HFFc6 (cell line): ENCODE measurements at regions not wholly inside any gene's neighbourhood (a gene's known extent, or its start where the extent isn't known, plus 50 kb on each side); places are given as distances from the start of the nearest gene placed in this dataset.

Experiments
- DNase-seq: peaks from one replicate; pipeline ENCODE4 v3.0.0-alpha.2; 2018
- H3K27ac Mint-ChIP-seq: 2 replicates; pipeline ENCODE4 v1.8.0; 2020; ENCODE audit warnings: mild to moderate bottlenecking, mixed read lengths
- H3K27me3 Mint-ChIP-seq: 2 replicates; pipeline ENCODE4 v1.8.0; 2021; ENCODE audit warnings: mild to moderate bottlenecking, moderate library complexity, mixed read lengths; ENCODE audit not compliant: insufficient read depth
- H3K36me3 Mint-ChIP-seq: 2 replicates; pipeline ENCODE4 v1.8.0; 2021; ENCODE audit warnings: low read depth, mixed read lengths
- H3K4me1 Mint-ChIP-seq: 2 replicates; pipeline ENCODE4 v1.8.0; 2020; ENCODE audit warnings: low read depth, mixed read lengths
- H3K4me3 Mint-ChIP-seq: 2 replicates; pipeline ENCODE4 v1.8.0; 2020; ENCODE audit warnings: mild to moderate bottlenecking, moderate library complexity, mixed read lengths
- H3K9me3 Mint-ChIP-seq: 2 replicates; pipeline ENCODE4 v1.8.0; 2020; ENCODE audit warnings: mild to moderate bottlenecking, mixed read lengths
- TF ChIP-seq, protein P1 (sequence below): fragments of 200-600 bp; sonication (generic); IDR thresholded peaks from 2 replicates; pipeline ENCODE4 v1.5.0; 2021; ENCODE audit warnings: antibody characterized with exemption, mild to moderate bottlenecking

DNA sequence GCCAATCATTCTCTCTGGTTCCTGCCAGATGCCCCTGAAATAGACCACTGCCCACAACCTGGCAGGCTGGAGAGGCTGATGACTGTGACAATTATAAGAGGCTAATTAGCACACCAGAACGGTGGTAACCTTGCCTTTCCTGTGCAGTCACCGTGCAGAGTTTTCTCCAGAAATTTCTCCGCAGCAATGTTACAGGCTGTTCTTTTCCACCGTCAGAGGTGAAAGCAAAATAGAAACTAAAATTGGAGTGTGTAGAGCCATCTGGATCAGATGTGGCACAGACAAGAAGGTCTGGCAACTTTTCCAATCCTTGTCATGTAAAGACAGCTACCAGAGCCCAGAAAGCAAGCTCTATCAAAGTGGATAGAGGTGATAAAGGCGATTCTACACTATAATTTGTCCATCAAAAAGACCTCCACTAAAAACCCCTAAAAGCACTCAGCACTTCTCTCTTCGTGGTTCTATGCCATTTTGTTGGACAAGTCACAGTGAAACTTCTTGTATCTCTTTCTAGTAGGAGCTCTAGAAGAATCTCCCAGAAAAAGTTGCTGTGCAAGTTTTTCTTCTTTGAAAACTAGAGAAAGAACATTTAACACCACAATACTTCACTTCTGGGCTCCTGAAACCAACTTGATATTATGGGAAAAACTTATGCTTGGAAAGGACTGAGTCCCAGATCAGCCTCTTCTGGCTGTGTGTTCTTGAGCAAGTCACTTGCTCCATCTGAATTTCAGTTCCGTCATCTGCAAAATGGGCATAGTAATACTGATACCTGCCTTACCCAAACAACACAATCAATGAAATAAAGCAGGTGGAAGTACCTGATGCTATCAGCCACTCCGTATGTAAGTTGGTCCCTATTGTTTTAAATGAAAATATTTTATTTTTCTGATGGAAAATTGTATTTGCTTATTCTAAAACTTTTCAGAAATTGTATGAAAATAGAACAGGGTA is 295.6 kb upstream of the DLGAP1 start:
- Mint-ChIP-seq H3K27ac (no peak overlapping the region), H3K27me3 (no peaks in the 10 kb centered on the region; the same call in 1 of the 2 replicates), H3K4me1 (no peaks in the 10 kb centered on the region), H3K9me3 (peaks cover 55% of the 10 kb centered on the region), H3K36me3 (no peaks in the 10 kb centered on the region), H3K4me3 (no peak overlapping the region)
- no peak for DNase-seq
- TF ChIP-seq, protein P1, sequence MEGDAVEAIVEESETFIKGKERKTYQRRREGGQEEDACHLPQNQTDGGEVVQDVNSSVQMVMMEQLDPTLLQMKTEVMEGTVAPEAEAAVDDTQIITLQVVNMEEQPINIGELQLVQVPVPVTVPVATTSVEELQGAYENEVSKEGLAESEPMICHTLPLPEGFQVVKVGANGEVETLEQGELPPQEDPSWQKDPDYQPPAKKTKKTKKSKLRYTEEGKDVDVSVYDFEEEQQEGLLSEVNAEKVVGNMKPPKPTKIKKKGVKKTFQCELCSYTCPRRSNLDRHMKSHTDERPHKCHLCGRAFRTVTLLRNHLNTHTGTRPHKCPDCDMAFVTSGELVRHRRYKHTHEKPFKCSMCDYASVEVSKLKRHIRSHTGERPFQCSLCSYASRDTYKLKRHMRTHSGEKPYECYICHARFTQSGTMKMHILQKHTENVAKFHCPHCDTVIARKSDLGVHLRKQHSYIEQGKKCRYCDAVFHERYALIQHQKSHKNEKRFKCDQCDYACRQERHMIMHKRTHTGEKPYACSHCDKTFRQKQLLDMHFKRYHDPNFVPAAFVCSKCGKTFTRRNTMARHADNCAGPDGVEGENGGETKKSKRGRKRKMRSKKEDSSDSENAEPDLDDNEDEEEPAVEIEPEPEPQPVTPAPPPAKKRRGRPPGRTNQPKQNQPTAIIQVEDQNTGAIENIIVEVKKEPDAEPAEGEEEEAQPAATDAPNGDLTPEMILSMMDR = no peak

DNA sequence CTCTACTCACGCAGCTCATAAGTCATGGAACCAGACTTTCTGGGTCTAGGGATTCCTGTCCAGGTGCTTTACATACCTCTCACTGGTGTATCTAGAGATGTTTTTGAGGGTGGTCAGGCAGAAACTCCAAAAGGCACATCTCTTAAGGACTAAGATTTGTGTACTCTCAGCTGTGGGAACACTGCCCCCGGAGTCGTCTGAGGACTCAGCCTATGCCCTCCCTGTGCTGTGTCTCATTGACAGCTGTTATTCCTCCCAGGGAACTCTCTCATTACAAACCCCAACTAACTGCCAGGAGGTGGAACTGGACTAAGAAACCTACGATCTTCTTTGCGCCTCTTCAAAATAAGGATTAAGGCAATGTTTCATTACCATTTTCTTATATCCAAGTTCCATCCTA is 293.9 kb upstream of the DLGAP1 start:
- Mint-ChIP-seq H3K27ac (no peak overlapping the region), H3K4me3 (no peak overlapping the region), H3K36me3 (no peaks in the 10 kb centered on the region), H3K4me1 (no peaks in the 10 kb centered on the region), H3K9me3 (peaks cover 56% of the 10 kb centered on the region), H3K27me3 (no peaks in the 10 kb centered on the region; the same call in 1 of the 2 replicates)
- no peak for DNase-seq
- TF ChIP-seq, protein P1 = no peak

DNA sequence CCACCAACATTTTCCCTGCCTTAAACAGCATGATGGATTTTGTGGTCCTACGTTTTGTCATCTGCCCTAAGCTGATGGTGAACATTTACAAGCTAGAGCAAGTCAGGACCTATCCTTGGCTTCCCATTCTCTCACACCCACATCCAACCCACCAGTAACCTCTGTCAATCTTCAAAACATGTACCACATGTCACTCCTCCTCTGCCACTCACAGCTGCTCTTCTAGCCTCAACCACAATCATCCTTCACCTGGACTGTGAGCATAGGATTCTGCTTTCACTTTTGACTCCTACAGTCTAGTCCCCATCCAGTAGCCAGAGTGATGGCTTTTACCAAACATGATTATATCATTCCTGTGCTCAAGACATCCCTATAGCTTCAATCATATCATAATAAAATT is 279.8 kb upstream of the DLGAP1 start:
- Mint-ChIP-seq H3K27me3 (no peaks in the 10 kb centered on the region), H3K4me1 (no peaks in the 10 kb centered on the region), H3K9me3 (peaks cover 60% of the 10 kb centered on the region), H3K27ac (no peak overlapping the region), H3K36me3 (peaks cover 5% of the 10 kb centered on the region), H3K4me3 (no peak overlapping the region)
- TF ChIP-seq, protein P1 = no peak
- DNase-seq = no peak

DNA sequence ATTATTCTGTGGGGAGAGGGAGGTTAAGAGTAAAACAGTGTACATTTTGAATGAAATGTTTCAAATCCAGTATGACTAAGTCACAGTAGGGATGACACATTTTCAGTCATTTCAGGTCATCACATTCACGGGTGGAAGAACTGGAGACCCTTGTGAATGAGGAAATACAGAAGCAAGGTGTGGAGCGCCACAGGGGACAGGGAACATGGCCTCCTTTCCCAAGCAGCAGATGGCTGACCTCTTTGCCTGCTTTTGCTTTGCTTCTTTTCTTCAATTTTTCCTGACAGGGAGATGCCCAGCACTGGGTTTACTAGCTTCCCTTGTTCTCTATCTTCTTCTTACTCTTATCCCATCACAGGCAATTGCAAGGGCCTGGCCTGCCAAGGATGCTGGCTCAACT is 278.9 kb upstream of the DLGAP1 start:
- no peaks in the 10 kb centered on the region for H3K4me1 Mint-ChIP-seq
- peaks cover 52% of the 10 kb centered on the region for H3K9me3 Mint-ChIP-seq
- H3K4me3 Mint-ChIP-seq = no peak overlapping the region
- DNase-seq = no peak
- no peak overlapping the region for H3K27ac Mint-ChIP-seq
- H3K27me3 Mint-ChIP-seq = no peaks in the 10 kb centered on the region
- TF ChIP-seq, protein P1 = no peak
- H3K36me3 Mint-ChIP-seq = peaks cover 5% of the 10 kb centered on the region

DNA sequence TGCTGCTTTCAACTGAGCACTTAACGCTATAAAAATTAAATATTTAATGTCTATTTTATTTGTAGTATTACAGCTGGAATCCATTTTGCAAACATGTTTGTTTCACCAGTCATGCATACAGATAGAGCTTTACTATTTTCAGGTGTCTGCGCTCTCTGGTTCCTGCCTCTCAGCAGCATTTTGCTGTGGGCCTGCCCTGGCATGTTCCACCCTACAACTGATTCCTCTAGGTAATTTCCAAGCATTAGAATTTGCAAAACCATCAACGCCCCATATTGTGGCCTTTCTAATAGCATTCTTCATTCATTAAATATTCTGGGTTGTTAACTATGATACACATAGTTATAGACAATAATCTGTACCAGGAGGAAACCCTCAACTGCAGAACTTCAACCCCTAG is 266.4 kb upstream of the DLGAP1 start:
- H3K27me3 Mint-ChIP-seq = no peaks in the 10 kb centered on the region
- no peak overlapping the region for H3K27ac Mint-ChIP-seq
- H3K36me3 Mint-ChIP-seq = no peaks in the 10 kb centered on the region
- peaks cover 52% of the 10 kb centered on the region for H3K9me3 Mint-ChIP-seq
- TF ChIP-seq, protein P1 = no peak
- H3K4me1 Mint-ChIP-seq = no peaks in the 10 kb centered on the region
- no peak for DNase-seq
- no peak overlapping the region for H3K4me3 Mint-ChIP-seq
